Esophagus muscularis mucosa (tissue), 4 donors: ENCODE measurements at regions not wholly inside any gene's neighbourhood (a gene's known extent, or its start where the extent isn't known, plus 50 kb on each side); places are given as distances from the start of the nearest gene placed in this dataset.

Experiments
- DNase-seq: peaks from one replicate; pipeline ENCODE4 v3.0.0-alpha.2; 2017; ENCODE audit errors: extremely low spot score
- H3K27ac ChIP-seq, 4 donors: fragments of 200-600 bp; sonication (generic); replicated peaks in 1 of 4; 1 replicate in 3 of 4; 2 replicates in 1 of 4; pipeline ENCODE4 v1.5.1; 2016 to 2019; ENCODE audit warnings: mild to moderate bottlenecking in 1 of 4
- H3K27me3 ChIP-seq, 4 donors: fragments of 200-600 bp; sonication (generic); one replicate each; pipeline versions ENCODE4 v1.5.1 to v1.6.0; 2016 to 2019
- H3K36me3 ChIP-seq, 4 donors: fragments of 200-600 bp; sonication (generic); one replicate each; pipeline ENCODE4 v1.5.1; 2016 to 2019
- H3K4me1 ChIP-seq, 4 donors: fragments of 200-600 bp; sonication (generic); one replicate each; pipeline ENCODE4 v1.5.1; 2016 to 2019
- H3K4me3 ChIP-seq, 4 donors: fragments of 200-600 bp; sonication (generic); 1 replicate in 2 of 4; 2 replicates in 2 of 4; pipeline ENCODE4 v1.5.1; 2016 to 2019; ENCODE audit warnings: mild to moderate bottlenecking in 4 of 4, moderate library complexity in 1 of 4
- H3K9me3 ChIP-seq, 4 donors: fragments of 200-600 bp; sonication (generic); 1 replicate in 3 of 4; 2 replicates in 1 of 4; pipeline ENCODE4 v1.5.1; 2016 to 2019
- EP300 ChIP-seq: sonication (generic); formaldehyde crosslinking; IDR thresholded peaks from one replicate; pipeline ENCODE4 v1.6.1; 2017; ENCODE audit warnings: antibody characterized with exemption
- POLR2A ChIP-seq: fragments of 450-650 bp; IDR thresholded peaks from one replicate; pipeline ENCODE4 v1.6.1; 2017; ENCODE audit warnings: antibody characterized with exemption, moderate library complexity, mild to moderate bottlenecking, low read depth
- POLR2AphosphoS5 ChIP-seq, 2 donors: sonication (generic); formaldehyde crosslinking; IDR thresholded peaks; one replicate each; pipeline ENCODE4 v1.6.1; 2017; ENCODE audit warnings: antibody characterized with exemption in 2 of 2
- WGBS: methylation state at CpG from one replicate; pipeline ENCODE4 v1.1.5; 2018; 5-methylcytosine and 5-hydroxymethylcytosine counted together
- intact Hi-C: fragments of 100-400 bp; cut with DNase I; formaldehyde crosslinking; loops from one replicate; pipeline ENCODE4 v1.15.1; 2023
- TF ChIP-seq, protein P1 (sequence below), 3 experiments: fragments of 200-600 bp in 2 of 3; fragments of 450-650 bp in 1 of 3; sonication (generic) in 2 of 3; IDR thresholded peaks; one replicate each; pipeline ENCODE4 v1.5.1; 2017 to 2019; ENCODE audit warnings: antibody characterized with exemption in 3 of 3, mild to moderate bottlenecking in 2 of 3, moderate library complexity in 1 of 3

DNA sequence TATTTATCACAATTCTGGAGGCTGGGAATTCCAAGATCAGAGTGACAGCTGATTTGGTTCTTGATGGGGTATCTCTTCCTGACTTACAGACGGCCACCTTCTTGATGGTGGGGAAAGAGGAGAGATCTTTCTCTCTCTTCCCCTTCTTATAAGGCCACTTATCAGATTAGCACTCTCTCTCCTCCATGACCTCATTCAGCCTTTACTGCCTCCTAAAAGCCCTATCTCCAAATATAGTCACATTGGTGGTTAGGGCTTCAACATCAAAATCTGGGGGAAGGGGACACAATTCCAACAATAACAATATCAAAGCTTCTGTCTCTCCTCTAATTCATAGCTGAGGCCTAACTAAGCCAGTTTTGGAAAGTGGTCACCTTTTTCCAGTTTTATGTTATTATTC lies 91.7 kb upstream of the MBNL1 start:
- TF ChIP-seq, protein P1, sequence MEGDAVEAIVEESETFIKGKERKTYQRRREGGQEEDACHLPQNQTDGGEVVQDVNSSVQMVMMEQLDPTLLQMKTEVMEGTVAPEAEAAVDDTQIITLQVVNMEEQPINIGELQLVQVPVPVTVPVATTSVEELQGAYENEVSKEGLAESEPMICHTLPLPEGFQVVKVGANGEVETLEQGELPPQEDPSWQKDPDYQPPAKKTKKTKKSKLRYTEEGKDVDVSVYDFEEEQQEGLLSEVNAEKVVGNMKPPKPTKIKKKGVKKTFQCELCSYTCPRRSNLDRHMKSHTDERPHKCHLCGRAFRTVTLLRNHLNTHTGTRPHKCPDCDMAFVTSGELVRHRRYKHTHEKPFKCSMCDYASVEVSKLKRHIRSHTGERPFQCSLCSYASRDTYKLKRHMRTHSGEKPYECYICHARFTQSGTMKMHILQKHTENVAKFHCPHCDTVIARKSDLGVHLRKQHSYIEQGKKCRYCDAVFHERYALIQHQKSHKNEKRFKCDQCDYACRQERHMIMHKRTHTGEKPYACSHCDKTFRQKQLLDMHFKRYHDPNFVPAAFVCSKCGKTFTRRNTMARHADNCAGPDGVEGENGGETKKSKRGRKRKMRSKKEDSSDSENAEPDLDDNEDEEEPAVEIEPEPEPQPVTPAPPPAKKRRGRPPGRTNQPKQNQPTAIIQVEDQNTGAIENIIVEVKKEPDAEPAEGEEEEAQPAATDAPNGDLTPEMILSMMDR (IDR thresholded peaks at IDR 0.05) = no peak
- TF ChIP-seq POLR2A = no peak
- TF ChIP-seq EP300 = no peak
- TF ChIP-seq POLR2AphosphoS5 (IDR thresholded peaks at IDR 0.05) = no peak
- H3K4me3 ChIP-seq = no peak overlapping the region
- H3K36me3 ChIP-seq = no peaks in the 10 kb centered on the region
- intact Hi-C loops = no loop called here
- no peaks in the 10 kb centered on the region for H3K27me3 ChIP-seq
- no peak for DNase-seq
- 96% methylated on average over 1 of the region's 1 CpG for WGBS
- no peak overlapping the region for H3K27ac ChIP-seq
- H3K4me1 ChIP-seq = peaks cover 0 to 15% (median 3%) of the 10 kb centered on the region in 4 donors
- H3K9me3 ChIP-seq = no peaks in the 10 kb centered on the region

DNA sequence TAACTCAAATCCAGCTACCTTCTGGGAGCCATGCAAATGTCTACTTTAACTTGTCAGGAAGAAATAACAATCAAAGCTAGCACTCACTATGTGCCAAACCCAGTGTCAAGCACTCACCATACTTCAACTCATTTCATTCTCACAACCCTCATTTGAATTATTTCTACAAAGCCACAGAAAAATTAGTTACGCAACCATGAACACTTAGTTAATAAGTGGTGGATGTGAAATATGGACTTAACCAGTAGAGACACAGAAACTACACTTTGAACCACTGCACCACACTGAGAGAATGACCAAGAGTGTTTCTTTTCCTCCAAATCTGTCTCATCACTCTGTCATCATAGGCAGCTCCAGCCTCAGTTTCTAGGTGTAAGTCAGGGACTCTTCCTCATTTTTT lies 91.0 kb upstream of the MBNL1 start:
- WGBS = 100% methylated on average over 1 of the region's 1 CpG
- H3K27ac ChIP-seq = no peak overlapping the region
- H3K36me3 ChIP-seq = no peaks in the 10 kb centered on the region
- H3K4me1 ChIP-seq = peaks cover 0 to 15% (median 4%) of the 10 kb centered on the region in 4 donors
- no peak overlapping the region for H3K4me3 ChIP-seq
- no peaks in the 10 kb centered on the region for H3K9me3 ChIP-seq
- no peaks in the 10 kb centered on the region for H3K27me3 ChIP-seq
- TF ChIP-seq POLR2A (no peak), POLR2AphosphoS5 (IDR thresholded peaks at IDR 0.05) (no peak)
- TF ChIP-seq, protein P1 (IDR thresholded peaks at IDR 0.05) = no peak
- intact Hi-C loops = no loop called here
- DNase-seq = no peak

DNA sequence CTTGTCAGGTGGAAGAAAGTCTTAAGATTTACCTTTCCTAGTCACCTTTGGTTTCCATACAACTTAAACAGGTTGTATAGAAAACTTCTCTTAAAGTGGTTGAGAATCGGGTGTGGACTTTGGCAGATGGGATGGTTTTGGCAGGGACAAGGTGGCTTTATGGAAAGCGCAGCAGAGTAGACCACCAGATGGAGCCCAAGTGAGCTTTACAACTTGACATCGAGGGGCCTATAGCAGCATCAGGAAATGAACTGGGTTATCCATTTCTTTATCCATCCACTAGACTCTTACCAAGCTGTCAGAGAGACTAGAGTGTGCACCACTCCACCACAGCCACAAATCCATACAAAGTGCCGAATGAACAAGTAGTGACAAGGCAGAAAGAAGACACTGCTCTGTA lies 85.3 kb upstream of the MBNL1 start:
- no peak for DNase-seq
- WGBS = 76% methylated on average over 4 of the region's 4 CpGs
- Histone ChIP-seq H3K36me3 (no peaks in the 10 kb centered on the region), H3K27ac (no peak overlapping the region), H3K27me3 (no peaks in the 10 kb centered on the region), H3K4me1 (peaks cover 0 to 16% (median 15%) of the 10 kb centered on the region in 4 donors), H3K4me3 (no peak overlapping the region), H3K9me3 (no peaks in the 10 kb centered on the region)
- TF ChIP-seq EP300 = no peak
- TF ChIP-seq, protein P1 (IDR thresholded peaks at IDR 0.05) = peak; percentile 18 to 38 (median 35)
- intact Hi-C loops = loop anchor here (5.0 kb wide), 1 partner anchor 264 kb away; no protein-coding TSS in a partner anchor

DNA sequence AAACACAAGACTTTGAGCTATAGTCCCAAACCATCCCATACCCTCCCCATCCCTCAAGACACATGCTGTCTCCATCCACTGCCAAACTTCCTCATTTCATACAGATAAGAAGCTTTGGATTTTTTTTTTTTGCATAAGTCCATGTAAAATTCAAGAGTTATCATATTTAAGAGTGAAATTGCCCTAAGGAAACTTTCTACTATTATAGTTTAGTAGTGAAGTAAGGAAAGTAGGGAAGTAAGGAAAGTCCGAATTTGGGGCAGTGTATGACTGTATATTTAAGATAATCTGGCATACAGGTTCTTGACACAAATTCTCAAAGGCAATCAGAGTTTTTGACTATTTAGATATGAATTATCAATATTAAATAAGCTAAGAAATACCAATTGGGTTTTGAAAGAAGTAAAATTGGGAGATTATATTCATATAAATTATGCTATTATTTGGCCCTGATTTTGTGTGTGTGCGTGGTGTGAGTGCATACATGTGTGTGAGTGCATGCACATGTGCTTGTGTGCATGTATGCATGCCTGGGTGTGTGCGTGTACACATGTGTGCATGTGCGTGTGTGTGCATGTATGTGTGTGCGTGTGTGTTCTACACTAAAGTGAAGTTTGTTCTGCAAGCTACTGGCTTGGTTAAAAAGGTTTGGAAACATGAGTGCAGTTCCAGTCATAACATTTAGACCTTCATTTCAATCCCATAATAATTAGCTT lies 83.6 kb upstream of the MBNL1 start:
- H3K36me3 ChIP-seq = no peaks in the 10 kb centered on the region
- intact Hi-C loops = loop anchor here (5.0 kb wide), 1 partner anchor 262 kb away; no protein-coding TSS in a partner anchor
- WGBS = 88% methylated on average over 5 of the region's 5 CpGs
- TF ChIP-seq EP300 (no peak), POLR2AphosphoS5 (IDR thresholded peaks at IDR 0.05) (no peak), POLR2A (no peak)
- TF ChIP-seq, protein P1 (IDR thresholded peaks at IDR 0.05) = no peak
- H3K27me3 ChIP-seq = no peaks in the 10 kb centered on the region
- no peak overlapping the region for H3K27ac ChIP-seq
- H3K4me3 ChIP-seq = no peak overlapping the region
- no peaks in the 10 kb centered on the region for H3K9me3 ChIP-seq
- peaks cover 0 to 16% (median 15%) of the 10 kb centered on the region in 4 donors for H3K4me1 ChIP-seq
- DNase-seq = no peak
